NCI-H748 (cell line): ENCODE measurements at regions not wholly inside any gene's neighbourhood (a gene's known extent, or its start where the extent isn't known, plus 50 kb on each side); places are given as distances from the start of the nearest gene placed in this dataset.
"Not testable (repeated sequence)": the region's sequence is repeated elsewhere in the genome, so short reads cannot be mapped to it uniquely, and the experiment has no call there.

Experiments
- DNase-seq: peaks from one replicate; lab custom pipeline; 2025; ENCODE audit not compliant: unreplicated experiment; lab: John Stamatoyannopoulos, UW

DNA sequence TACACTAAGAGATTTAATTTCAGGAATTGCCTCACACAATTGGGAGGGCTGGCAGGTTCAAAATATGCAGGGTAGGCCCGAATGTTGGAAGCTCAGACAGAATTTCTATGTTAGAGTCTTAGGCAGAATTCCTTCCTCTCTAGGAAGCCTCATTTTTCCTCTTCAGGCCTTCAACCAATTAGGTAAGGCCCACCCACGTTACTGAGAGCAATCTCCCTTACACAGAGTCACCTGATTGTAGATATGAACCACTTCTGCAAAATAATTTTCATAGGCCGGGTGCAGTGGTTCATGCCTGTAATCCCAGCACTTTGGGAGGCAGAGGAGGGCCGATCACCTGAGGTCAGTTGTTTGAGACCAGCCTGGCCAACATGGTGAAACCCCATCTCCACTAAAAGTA lies 50.2 kb upstream of the HIVEP1 start:
- DNase-seq = no peak

DNA sequence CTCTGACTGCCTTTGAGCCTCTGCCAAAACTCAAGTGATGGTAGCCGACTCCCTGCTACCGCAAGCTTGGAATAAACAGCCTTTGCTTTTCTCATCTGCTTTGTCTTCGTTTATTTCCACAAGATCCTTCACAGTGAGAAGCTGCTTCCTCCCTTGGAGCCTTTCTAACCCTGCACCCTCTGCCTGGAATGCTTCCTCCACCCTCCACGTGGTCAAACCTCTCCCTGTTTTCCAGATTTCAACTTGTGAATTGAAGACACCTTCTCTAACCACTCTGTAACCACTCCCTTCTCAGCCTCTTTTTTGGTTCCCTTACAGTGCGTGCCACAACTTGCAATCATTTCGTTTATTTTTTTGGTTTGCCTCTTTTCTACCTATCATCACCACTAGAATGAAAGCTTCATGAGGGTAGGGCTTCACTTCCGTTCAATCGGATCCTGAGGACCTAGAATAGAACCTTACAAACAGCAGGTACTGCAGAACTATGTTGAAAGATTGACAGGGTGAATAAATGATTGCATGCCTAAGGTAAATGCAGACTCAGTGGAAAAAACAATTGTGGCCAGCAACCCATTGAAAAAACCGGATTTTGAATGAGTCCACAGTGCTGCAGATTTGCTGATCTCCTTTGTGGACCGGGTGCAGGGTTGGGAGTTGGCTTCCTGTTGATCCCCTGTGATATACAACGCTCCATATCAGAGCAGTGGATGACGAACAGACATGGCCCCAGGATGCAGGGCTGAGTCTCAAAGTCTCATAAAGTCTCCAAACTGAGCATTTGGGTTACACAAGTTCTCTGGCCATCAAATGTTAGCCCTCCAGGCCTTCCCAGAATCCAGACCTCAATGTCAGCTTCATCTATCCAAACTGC lies 51.0 kb upstream of the HIVEP1 start:
- no peak for DNase-seq

DNA sequence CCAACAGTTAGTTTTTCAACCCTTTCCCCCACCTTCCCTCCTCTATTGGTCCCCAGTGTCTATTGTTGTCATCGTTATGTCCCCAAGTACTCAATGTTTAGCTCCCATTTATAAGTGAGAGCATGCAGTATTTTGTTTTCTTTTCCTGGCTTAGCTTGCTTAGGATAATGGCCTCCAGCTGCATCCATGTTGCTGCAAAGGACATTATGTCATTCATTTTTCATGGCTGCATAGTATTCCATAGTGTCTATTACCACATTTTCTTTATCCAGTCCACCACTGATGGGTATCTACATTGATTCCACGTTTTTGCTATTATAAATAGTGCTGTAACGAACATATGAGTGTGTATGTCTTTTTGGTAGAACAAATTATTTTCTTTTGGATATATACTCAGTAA lies 55.3 kb upstream of the HIVEP1 start:
- DNase-seq = no peak

DNA sequence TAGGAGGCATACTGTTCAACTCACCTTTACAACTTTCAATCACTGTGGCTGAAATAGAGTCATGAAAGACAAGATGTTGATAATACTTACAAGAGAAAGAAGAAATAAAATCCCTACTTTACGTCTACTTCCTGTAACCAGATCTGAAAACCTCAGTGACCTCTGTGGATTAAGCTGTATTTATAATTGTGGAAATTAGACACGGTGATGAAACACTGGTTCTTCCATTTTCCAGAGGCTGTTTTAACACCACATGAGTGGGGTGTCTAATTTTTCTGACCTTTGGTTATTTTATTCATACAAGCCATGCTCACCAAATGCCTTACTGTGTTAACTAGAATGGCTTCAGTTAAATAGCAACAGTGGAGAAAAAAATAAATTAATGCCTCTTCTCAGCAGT lies 58.5 kb upstream of the HIVEP1 start:
- DNase-seq = no peak

DNA sequence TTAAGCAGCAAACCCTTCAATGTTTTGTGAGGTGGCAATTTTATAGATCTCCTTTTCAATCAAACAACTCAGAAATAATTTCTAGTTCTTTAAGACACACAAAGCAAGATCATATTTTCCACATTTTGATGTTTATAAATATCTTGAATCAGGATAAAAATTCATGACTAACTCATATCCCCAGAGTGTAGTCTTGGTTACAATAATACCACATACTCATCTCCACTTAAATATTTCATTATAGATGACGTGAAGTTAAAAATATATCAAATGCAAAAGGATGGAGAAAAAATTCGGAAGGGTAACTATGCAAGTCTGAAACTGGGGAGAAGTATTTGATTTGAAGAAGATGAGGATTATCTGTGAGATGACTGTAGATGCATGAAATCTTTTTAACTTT lies 59.8 kb upstream of the HIVEP1 start:
- DNase-seq = no peak

DNA sequence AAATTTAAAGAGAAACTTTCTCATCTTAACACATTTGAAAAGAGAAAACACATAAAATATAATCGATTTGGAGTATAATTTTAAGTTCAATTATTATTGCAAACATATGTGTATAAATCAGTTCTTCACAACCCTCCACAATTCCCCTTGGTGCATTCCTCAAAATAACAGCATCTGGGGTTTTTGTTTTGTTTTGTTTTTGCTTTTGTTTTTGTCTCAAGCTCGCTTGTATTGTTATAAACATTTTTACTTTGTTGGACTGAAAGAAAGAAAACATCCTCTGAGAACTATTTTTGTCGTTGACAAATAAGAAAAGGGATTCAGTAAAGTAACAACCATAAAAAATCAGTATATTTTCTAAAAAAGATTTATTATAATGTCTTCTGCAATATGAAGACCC lies 60.2 kb upstream of the HIVEP1 start:
- no peak for DNase-seq

DNA sequence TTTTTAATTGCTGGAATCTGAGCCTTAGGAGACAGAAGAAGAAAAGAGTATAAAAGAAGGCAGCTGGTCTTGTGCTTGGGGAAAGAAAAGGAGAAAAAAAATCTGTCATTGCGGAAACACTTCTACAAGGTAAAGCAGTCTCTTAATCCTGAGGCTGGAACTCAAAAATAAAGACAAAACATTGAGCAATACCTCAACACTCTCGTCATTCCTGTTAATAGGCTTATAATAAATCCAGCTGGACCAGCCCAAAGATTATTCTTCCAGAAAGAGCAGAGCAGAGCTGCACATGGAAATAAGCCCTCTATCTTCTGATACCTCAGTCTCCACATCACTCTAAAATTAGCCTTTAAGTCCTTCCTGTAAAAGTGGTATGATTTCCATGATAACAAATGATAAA lies 62.0 kb upstream of the HIVEP1 start:
- no peak for DNase-seq

DNA sequence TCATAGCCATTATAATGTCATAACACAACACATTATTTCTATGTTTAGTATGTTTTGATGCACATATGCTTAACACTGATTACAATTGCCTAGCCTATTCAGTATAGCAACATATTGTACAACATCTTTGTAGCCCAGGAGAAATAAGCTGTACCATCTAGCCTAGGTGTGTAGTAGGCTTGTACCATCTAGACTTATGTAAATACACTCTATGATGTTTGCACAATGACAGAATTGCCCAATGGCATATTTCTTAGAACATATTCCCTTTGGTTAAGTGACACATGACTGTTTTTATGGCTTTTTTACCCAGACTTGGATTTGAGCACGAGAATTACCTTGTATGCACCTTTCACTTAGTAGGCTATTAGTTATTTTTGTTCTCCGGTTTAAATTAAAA lies 64.5 kb upstream of the HIVEP1 start:
- no peak for DNase-seq

DNA sequence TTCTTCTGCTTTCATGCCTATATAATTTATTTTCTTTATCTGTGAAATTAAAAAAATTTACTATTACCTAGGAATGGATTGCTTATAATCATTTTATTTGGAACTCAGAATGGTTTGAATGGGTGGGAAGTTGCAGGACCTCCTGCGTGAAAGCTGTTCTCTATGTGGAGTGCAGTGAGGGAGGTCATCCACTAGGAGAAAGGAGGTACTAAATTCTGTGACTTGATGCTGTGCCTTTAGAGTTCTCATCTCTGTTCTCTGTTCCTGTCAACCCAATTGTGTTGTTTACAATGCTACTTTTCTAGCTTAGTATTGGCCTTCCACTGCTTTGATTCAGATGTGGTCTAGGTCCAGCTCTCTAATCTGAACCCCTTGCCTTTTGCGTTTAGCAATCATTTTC lies 65.0 kb upstream of the HIVEP1 start:
- DNase-seq = no peak

DNA sequence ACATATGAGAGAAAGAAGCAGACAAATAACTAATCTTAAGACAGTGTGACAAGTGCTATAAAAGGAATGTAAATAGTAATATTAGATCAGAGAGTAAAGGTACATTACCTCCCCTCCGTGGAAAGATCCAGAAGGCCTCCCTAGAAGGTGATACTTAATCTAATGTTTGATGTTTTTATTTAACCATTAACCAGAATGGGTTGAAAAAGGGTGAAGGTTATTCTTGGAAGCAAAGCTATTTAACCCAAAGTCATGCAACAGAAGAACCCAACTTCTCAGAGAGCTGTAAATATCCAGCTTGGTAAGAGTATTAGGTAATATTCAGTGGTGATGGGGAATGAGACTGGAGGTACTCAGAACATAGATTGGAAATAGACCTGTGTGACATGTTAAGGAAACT lies 68.0 kb upstream of the HIVEP1 start:
- DNase-seq = no peak

DNA sequence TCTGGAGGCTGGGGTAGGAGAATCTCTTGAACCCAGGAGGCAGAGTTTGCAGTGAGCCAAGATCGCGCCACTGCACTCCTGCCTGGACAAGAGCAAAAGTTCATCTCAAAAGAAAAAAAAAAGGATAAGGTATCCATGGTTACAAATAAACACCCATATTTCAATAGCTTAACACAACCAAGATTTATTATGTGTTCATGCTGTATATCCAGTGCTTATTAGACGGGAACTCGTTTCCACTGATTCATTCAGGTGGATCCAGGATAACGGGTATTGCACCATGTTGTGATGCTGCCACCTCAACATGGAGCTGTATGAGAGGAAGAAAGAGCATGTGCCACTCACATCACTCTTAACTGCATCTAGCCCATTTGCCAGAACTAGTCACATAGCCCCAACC lies 69.1 kb upstream of the HIVEP1 start:
- DNase-seq = no peak

DNA sequence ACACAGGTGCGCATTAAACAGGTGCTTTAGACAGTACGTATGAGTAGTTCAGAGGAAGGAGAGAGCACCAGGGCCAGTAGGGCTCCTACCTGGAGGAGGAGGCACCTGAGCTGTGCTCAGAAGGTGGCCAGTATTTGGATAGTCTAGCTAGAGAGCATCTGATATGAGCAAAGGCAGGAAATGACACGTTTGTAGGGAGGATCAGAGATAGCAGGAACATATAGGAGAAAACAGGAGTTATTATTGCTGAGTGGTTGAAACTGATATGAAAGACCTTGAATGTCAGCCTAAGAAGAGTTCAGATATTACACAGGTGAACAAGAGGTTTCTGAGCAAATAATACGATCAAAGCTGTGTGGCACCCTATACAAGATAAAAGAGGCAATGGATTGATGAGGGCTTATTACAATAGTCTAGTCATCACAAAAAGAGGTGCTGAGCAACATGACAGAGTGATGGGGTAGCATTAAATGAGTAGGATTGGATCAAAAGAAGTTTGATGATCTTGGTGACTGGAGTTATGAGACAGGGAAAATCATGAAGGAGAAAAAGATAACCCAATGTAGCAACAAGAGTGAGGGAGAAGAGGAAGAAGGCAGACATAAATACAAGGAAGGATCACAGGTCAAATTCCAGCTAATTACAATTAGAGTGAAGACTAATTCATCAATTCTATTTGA lies 69.8 kb upstream of the HIVEP1 start:
- DNase-seq = no peak

DNA sequence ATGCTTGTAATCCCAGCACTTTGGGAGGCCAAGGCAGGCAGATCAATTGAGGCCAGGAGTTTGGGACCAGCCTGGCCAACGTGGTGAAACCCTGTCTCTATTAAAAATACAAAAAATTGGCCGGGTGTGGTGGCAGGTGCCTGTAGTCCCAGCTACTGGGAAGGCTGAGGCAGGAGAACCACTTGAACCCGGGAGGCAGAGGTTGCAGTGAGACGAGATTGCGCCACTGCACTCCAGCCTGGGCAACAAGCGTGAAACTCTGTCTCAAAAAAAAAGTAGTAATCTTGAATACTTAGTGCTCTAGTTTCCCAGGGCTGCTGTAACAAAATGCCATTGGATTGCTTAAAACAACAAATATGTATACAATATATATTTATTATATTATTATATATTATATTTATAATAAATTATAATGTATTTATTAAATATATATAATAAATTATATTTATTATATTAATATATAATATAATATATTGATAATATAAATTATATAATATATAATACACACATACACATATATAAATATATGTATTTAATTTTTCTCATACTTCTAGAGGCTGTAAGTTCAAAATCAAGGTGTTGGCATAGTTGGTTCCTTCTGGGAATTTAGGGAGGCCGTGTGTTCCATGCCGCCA lies 71.5 kb upstream of the HIVEP1 start:
- DNase-seq = not testable (repeated sequence)

DNA sequence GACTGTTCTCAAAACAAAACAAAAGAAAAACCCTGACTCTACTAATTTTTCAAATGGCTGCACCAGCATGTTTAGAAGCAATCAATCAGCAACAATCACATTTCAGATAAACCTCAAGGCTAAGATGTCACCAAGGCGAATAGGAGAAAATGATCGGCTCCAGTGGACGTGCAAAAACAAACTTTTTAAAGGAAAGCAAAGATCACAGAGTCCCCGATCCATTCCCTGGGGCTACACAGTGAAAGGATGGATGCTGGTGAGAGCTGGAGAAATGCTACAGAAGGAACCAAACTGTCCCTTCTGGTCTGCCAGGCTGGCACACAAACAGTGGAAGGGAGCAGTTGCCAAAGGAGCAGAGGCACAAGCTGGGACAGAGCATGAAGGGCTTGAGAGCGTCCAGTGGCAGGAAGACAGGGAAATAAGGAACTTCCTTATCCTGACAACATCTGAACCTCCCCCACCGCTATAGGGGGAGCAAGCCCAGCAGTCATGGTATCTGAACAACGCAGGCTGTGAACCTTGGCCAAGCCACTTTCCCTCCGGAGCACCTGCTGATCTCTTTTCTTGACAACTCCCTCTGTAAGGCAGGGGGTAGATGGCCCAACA lies 73.7 kb upstream of the HIVEP1 start:
- peak; percentile 28 for DNase-seq

DNA sequence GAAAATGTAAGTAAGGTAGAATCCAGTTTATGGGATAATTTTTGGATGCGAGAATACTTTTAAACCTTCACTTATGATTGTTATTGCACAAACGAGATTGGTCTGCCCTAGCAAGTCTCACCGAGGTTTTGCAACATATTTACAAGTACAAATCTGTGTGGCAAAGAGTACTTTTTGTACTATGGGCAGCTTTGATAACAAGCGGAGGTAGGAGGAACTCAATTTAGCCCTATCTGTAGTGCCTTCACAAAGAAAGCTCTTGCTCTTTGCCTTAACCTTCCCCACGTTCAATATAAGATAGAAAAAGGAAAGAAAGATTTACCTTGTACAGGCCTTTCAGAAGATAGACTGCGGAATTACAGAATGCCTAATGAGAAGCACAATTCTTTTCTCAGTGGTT lies 77.5 kb upstream of the HIVEP1 start:
- DNase-seq = no peak

DNA sequence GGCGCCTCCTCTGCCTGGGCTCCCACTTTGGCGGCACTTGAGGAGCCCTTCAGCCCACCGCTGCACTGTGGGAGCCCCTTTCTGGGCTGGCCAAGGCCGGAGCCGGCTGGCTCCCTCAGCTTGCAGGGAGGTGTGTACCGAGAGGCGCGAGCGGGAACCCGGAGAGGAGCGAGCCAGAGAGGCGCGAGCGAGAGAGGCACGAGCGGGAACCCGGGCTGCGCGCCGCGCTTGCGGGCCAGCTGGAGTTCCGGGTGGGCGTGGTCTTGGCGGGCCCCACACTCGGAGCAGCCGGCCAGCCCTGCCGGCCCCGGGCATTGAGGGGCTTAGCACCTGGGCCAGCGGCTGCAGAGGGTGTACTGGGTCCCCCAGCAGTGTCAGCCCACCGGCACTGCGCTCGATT lies 79.2 kb upstream of the HIVEP1 start:
- not testable (repeated sequence) for DNase-seq

DNA sequence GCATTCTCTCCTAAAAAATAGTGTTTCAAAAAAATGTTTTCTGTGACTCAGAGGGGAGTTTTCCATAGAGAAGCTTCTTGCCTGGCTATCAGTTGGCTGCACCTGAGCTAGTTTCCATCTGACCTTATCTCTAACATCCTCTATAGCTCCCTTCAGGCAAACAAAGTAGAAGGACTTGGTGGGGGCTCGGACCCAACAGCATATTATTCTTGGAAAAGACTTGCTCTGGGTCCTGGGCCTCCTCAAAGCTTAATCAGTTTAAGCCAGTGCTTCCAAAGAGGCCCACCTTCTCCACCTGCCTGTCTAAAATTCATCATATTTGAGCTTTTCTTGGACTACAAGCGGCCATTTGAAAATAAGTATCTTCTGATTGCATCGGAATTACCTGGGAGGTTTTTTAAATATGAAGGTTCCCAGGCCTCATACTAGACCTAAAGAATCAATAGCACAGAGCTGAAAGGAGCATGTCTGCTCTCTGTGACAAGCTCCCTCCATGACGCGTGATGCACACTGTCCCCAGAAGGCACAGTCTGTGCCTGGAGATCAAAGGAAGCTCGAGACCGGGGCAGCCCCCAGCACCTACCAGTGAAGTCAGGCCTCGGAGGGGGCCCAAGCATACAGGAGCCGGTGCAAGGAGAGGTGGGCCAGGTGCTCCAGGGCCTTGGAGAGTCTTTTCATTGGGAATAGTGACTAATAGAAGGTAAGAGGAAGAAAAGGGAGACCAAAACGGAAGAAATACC lies 80.6 kb upstream of the HIVEP1 start:
- no peak for DNase-seq

DNA sequence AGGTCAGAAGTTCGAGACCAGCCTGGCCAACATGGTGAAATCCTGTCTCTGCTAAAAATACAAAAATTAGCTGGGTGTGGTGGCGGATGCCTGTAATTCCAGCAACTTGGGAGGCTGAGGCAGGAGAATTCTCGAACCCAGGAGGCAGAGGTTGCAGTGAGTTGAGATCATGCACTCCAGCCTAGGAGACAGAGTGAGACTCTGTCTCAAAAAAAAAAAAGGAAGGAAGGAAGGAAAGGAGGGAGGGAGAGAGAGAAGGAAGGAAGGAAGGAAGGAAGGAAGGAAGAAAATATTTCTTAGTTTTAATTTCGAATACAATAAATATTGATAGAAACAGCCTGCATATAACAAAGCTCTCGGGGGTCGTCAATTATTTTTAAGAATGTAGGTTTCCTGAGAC lies 81.3 kb upstream of the HIVEP1 start:
- DNase-seq = not testable (repeated sequence)

DNA sequence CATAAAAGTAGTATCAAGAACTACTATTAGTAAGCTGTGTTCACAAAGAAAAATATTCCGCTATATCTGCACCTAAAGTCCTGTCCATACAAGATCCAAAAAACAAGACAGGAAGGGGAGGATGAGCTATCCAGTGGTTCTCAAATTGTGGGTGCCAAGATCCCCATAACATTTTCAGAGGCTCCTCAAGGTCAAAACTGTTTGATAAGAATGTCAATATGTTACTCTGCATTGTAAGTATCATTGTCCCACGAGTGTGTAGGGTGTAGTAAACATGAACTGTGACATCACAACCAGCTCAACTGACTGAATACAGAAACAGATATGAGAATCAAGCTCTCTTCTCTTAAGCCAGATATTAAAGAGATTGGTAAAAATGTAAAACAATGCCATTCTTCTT lies 81.9 kb upstream of the HIVEP1 start:
- no peak for DNase-seq

DNA sequence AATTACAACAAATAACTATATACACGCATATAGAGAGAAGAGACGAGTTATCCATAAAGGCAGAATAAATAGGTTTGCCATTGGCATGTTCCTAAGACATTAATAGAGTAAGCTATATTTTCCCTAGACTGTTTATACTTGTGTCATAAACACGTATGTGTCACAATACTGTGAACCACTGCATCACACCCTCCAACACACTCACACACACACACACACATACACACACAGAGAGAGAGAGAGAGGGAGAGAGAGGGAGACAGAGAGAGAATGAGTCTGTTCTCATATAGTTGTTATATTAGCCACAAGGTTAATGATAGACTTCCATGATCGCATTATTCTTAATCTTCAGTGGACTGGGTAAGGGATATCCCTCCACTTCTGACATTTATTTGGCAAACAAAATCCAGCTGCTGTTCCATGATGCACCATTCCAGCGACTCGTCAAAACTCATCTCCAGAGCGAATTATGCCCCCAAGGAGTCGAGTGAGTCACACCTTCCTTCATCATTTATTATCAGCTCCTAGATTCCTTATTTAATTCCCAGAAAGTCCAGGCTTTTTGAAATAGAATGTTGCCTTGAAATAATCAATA lies 82.8 kb upstream of the HIVEP1 start:
- DNase-seq = no peak
